Choroid plexus epithelial cell (primary cell): ENCODE measurements at regions not wholly inside any gene's neighbourhood (a gene's known extent, or its start where the extent isn't known, plus 50 kb on each side); places are given as distances from the start of the nearest gene placed in this dataset.

Source experiments
- DNase-seq: peaks from one replicate; pipeline ENCODE4 v3.0.0-alpha.2; 2010; ENCODE audit warnings: low read depth
- H3K4me3 ChIP-seq: 2 replicates; pipeline ENCODE4 v1.5.1; 2011; ENCODE audit warnings: low read depth, mild to moderate bottlenecking, control low read depth, low read length, moderate library complexity
- CTCF ChIP-seq: conservative IDR thresholded peaks from 2 replicates; pipeline ENCODE4 v1.5.1; 2011; ENCODE audit warnings: low read depth, mild to moderate bottlenecking, control low read depth, inconsistent platforms, low read length, moderate library complexity

- DNase-seq, result no peak
- TF ChIP-seq CTCF, result no peak
- H3K4me3 ChIP-seq, result no peak overlapping the region
These were observed 671.8 kb upstream of the SEMA6A start for GRCh38 chr5:117246424-117246823.

GRCh38 chr5:117245130-117245529, 670.5 kb upstream of the SEMA6A start:
- no peak for TF ChIP-seq CTCF
- H3K4me3 ChIP-seq, result no peak overlapping the region
- no peak for DNase-seq

- no peak overlapping the region for H3K4me3 ChIP-seq
- no peak for DNase-seq
- no peak for TF ChIP-seq CTCF
These were observed 667.4 kb upstream of the SEMA6A start for GRCh38 chr5:117242028-117242427.

- H3K4me3 ChIP-seq, result no peak overlapping the region
- TF ChIP-seq CTCF, result no peak
- DNase-seq, result no peak
These were observed 662.3 kb upstream of the SEMA6A start for GRCh38 chr5:117236941-117237340.

GRCh38 chr5:117235786-117236185, 661.2 kb upstream of the SEMA6A start:
- no peak for DNase-seq
- no peak overlapping the region for H3K4me3 ChIP-seq
- TF ChIP-seq CTCF, result no peak

- H3K4me3 ChIP-seq, result no peak overlapping the region
- no peak for DNase-seq
- TF ChIP-seq CTCF, result no peak
These were observed 655.8 kb upstream of the SEMA6A start for GRCh38 chr5:117230375-117230774.

DNA sequence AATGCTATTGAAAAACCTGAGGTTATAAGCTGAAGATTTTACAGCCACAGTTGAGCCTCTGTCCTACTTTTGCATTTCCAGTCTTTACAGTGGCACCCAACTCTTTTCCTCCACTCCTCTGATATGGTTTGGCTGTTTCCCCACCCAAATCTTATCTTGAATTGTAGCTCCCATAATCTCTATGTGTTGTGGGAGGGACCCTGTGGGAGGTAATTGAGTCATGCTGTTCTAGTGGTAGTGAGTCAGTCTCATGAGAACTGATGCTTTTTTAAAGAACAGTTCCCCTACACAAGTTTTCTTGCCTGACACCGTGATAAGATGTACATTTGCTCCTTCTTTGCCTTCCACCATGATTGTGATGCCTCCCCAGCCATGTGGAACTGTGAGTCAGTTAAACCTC, 646.1 kb upstream of the SEMA6A start:
- H3K4me3 ChIP-seq, result no peak overlapping the region
- DNase-seq, result peak; percentile 26
- TF ChIP-seq CTCF, result no peak
